WTC11 (cell line): ENCODE measurements at regions not wholly inside any gene's neighbourhood (a gene's known extent, or its start where the extent isn't known, plus 50 kb on each side); places are given as distances from the start of the nearest gene placed in this dataset.

Experiments
- ATAC-seq: fragments of 200-7000 bp; cut with Tn5 transposase; 2 replicates; pipeline ENCODE4 v1.10.0; 2021; ENCODE audit warnings: mild to moderate bottlenecking, moderate library complexity
- CTCF ChIA-PET: fragments of 300-600 bp; sonication (Branson Sonifier 250); formaldehyde crosslinking; loops from one replicate; lab custom pipeline; 2021; ENCODE audit warnings: antibody characterized with exemption; lab: Charles Lee
- POLR2A ChIA-PET: fragments of 350-600 bp; sonication (Branson Sonifier 250); formaldehyde crosslinking; loops from one replicate; lab custom pipeline; 2021; ENCODE audit warnings: antibody characterized with exemption; lab: Charles Lee
- DNase-seq: peaks from one replicate; pipeline ENCODE4 v3.0.0; 2021; ENCODE audit warnings: low spot score
- H3K27ac Mint-ChIP-seq: 2 replicates; pipeline ENCODE4 v1.8.0; 2021; ENCODE audit warnings: mixed read lengths
- H3K27me3 Mint-ChIP-seq: 2 replicates; pipeline ENCODE4 v1.8.0; 2021; ENCODE audit warnings: low read depth, mild to moderate bottlenecking, moderate library complexity, mixed read lengths
- H3K36me3 Mint-ChIP-seq: 2 replicates; pipeline ENCODE4 v1.8.0; 2021; ENCODE audit warnings: mixed read lengths
- H3K4me1 Mint-ChIP-seq: 2 replicates; pipeline ENCODE4 v1.8.0; 2022; ENCODE audit warnings: mixed read lengths
- H3K4me3 Mint-ChIP-seq: 2 replicates; pipeline ENCODE4 v1.8.0; 2021; ENCODE audit warnings: mild to moderate bottlenecking, moderate library complexity, mixed read lengths
- H3K9me3 Mint-ChIP-seq: 2 replicates; pipeline ENCODE4 v1.8.0; 2021; ENCODE audit warnings: mixed read lengths
- ATF1 ChIP-seq: sonication (generic); formaldehyde crosslinking; IDR thresholded peaks from 2 replicates; pipeline ENCODE4 v1.8.1; 2023; ENCODE audit warnings: mild to moderate bottlenecking, moderate library complexity, missing genetic modification reagents
- CBFB ChIP-seq: sonication (generic); formaldehyde crosslinking; IDR thresholded peaks from 2 replicates; pipeline ENCODE4 v1.8.1; 2022; ENCODE audit warnings: mild to moderate bottlenecking, low read depth, missing genetic modification reagents
- ESRRA ChIP-seq: sonication (generic); formaldehyde crosslinking; IDR thresholded peaks from 2 replicates; pipeline ENCODE4 v1.8.1; 2022; ENCODE audit warnings: mild to moderate bottlenecking, missing genetic modification reagents, borderline replicate concordance
- GRHL2 ChIP-seq: fragments of 250-450 bp; sonication (Bioruptor Pico); IDR thresholded peaks from 2 replicates; pipeline ENCODE4 v1.8.0; 2022; ENCODE audit warnings: mild to moderate bottlenecking, moderate library complexity; ENCODE audit not compliant: insufficient replicate concordance, severe bottlenecking
- IRF1 ChIP-seq: sonication (generic); formaldehyde crosslinking; IDR thresholded peaks from 2 replicates; pipeline ENCODE4 v1.8.0; 2023; ENCODE audit warnings: missing genetic modification reagents
- OVOL2 ChIP-seq: fragments of 250-450 bp; sonication (Bioruptor Pico); IDR thresholded peaks from 2 replicates; pipeline ENCODE4 v1.9.0; 2021; ENCODE audit warnings: mild to moderate bottlenecking, borderline replicate concordance
- RELA ChIP-seq: sonication (generic); formaldehyde crosslinking; IDR thresholded peaks from 2 replicates; pipeline ENCODE4 v1.8.1; 2022; ENCODE audit warnings: missing genetic modification reagents, mild to moderate bottlenecking, borderline replicate concordance
- SMAD3 ChIP-seq: sonication (generic); formaldehyde crosslinking; IDR thresholded peaks from 2 replicates; pipeline ENCODE4 v1.8.0; 2022; ENCODE audit warnings: missing genetic modification reagents, mild to moderate bottlenecking, borderline replicate concordance
- SMAD4 ChIP-seq: sonication (generic); formaldehyde crosslinking; IDR thresholded peaks from 2 replicates; pipeline ENCODE4 v1.8.0; 2022; ENCODE audit warnings: mild to moderate bottlenecking, missing genetic modification reagents
- SP1 ChIP-seq: sonication (generic); formaldehyde crosslinking; conservative IDR thresholded peaks from 2 replicates; pipeline ENCODE4 v1.8.1; 2022; ENCODE audit warnings: missing genetic modification reagents
- TCF7 ChIP-seq: sonication (generic); formaldehyde crosslinking; IDR thresholded peaks from 2 replicates; pipeline ENCODE4 v1.8.0; 2022; ENCODE audit warnings: mild to moderate bottlenecking, low read depth, missing genetic modification reagents, moderate library complexity
- TEAD4 ChIP-seq: sonication (generic); formaldehyde crosslinking; IDR thresholded peaks from 2 replicates; pipeline ENCODE4 v1.8.0; 2022; ENCODE audit warnings: mild to moderate bottlenecking, missing genetic modification reagents
- ZNF281 ChIP-seq: sonication (generic); formaldehyde crosslinking; IDR thresholded peaks from 2 replicates; pipeline ENCODE4 v1.8.0; 2023; ENCODE audit warnings: mild to moderate bottlenecking, missing genetic modification reagents
- ZNF532 ChIP-seq: fragments of 250-450 bp; sonication (Bioruptor Pico); IDR thresholded peaks from 2 replicates; pipeline ENCODE4 v1.9.0; 2021; ENCODE audit warnings: mild to moderate bottlenecking, borderline replicate concordance
- TF ChIP-seq, protein P1 (sequence below): sonication (generic); formaldehyde crosslinking; IDR thresholded peaks from 2 replicates; pipeline ENCODE4 v1.8.1; 2023; ENCODE audit warnings: mild to moderate bottlenecking, missing genetic modification reagents, moderate library complexity
- TF ChIP-seq, protein P2 (sequence below): fragments of 200-600 bp; IDR thresholded peaks from 2 replicates; pipeline ENCODE4 v1.8.0; 2022; ENCODE audit warnings: antibody characterized with exemption
- TF ChIP-seq, protein P3 (sequence below): sonication (generic); formaldehyde crosslinking; conservative IDR thresholded peaks from 2 replicates; pipeline ENCODE4 v1.8.1; 2023; ENCODE audit warnings: mild to moderate bottlenecking, low read depth, missing genetic modification reagents, moderate library complexity
- TF ChIP-seq, protein P4 (sequence below): sonication (generic); formaldehyde crosslinking; IDR thresholded peaks from 2 replicates; pipeline ENCODE4 v1.8.1; 2023; ENCODE audit warnings: mild to moderate bottlenecking, missing genetic modification reagents

GRCh38 chr3:76442374-76442915, 597.5 kb upstream of the ROBO2 start:
- TF ChIP-seq, protein P1, sequence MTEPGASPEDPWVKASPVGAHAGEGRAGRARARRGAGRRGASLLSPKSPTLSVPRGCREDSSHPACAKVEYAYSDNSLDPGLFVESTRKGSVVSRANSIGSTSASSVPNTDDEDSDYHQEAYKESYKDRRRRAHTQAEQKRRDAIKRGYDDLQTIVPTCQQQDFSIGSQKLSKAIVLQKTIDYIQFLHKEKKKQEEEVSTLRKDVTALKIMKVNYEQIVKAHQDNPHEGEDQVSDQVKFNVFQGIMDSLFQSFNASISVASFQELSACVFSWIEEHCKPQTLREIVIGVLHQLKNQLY (CRISPR knock-in tag) = no peak
- TF ChIP-seq ATF1 (CRISPR knock-in tag) = no peak
- TF ChIP-seq, protein P2, sequence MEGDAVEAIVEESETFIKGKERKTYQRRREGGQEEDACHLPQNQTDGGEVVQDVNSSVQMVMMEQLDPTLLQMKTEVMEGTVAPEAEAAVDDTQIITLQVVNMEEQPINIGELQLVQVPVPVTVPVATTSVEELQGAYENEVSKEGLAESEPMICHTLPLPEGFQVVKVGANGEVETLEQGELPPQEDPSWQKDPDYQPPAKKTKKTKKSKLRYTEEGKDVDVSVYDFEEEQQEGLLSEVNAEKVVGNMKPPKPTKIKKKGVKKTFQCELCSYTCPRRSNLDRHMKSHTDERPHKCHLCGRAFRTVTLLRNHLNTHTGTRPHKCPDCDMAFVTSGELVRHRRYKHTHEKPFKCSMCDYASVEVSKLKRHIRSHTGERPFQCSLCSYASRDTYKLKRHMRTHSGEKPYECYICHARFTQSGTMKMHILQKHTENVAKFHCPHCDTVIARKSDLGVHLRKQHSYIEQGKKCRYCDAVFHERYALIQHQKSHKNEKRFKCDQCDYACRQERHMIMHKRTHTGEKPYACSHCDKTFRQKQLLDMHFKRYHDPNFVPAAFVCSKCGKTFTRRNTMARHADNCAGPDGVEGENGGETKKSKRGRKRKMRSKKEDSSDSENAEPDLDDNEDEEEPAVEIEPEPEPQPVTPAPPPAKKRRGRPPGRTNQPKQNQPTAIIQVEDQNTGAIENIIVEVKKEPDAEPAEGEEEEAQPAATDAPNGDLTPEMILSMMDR = no peak
- no peak for TF ChIP-seq ZNF532
- TF ChIP-seq ZNF281 = no peak
- no peak for TF ChIP-seq IRF1 (CRISPR knock-in tag)
- TF ChIP-seq CBFB (CRISPR knock-in tag) = no peak
- no peak for TF ChIP-seq SMAD3 (CRISPR knock-in tag)
- TF ChIP-seq ESRRA (CRISPR knock-in tag) = no peak
- no peak for TF ChIP-seq TEAD4
- no peak for TF ChIP-seq OVOL2 (CRISPR knock-in tag)
- TF ChIP-seq SP1 (CRISPR knock-in tag) = no peak
- no peak for TF ChIP-seq TCF7 (CRISPR knock-in tag)
- TF ChIP-seq, protein P3, sequence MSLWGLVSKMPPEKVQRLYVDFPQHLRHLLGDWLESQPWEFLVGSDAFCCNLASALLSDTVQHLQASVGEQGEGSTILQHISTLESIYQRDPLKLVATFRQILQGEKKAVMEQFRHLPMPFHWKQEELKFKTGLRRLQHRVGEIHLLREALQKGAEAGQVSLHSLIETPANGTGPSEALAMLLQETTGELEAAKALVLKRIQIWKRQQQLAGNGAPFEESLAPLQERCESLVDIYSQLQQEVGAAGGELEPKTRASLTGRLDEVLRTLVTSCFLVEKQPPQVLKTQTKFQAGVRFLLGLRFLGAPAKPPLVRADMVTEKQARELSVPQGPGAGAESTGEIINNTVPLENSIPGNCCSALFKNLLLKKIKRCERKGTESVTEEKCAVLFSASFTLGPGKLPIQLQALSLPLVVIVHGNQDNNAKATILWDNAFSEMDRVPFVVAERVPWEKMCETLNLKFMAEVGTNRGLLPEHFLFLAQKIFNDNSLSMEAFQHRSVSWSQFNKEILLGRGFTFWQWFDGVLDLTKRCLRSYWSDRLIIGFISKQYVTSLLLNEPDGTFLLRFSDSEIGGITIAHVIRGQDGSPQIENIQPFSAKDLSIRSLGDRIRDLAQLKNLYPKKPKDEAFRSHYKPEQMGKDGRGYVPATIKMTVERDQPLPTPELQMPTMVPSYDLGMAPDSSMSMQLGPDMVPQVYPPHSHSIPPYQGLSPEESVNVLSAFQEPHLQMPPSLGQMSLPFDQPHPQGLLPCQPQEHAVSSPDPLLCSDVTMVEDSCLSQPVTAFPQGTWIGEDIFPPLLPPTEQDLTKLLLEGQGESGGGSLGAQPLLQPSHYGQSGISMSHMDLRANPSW (CRISPR knock-in tag) = no peak
- TF ChIP-seq SMAD4 (CRISPR knock-in tag) = no peak
- TF ChIP-seq GRHL2 (CRISPR knock-in tag) = no peak
- TF ChIP-seq, protein P4, sequence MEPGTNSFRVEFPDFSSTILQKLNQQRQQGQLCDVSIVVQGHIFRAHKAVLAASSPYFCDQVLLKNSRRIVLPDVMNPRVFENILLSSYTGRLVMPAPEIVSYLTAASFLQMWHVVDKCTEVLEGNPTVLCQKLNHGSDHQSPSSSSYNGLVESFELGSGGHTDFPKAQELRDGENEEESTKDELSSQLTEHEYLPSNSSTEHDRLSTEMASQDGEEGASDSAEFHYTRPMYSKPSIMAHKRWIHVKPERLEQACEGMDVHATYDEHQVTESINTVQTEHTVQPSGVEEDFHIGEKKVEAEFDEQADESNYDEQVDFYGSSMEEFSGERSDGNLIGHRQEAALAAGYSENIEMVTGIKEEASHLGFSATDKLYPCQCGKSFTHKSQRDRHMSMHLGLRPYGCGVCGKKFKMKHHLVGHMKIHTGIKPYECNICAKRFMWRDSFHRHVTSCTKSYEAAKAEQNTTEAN (CRISPR knock-in tag) = no peak
- no peak for TF ChIP-seq RELA (CRISPR knock-in tag)
- ChIA-PET CTCF (no interaction called here), POLR2A (no interaction called here)
- Mint-ChIP-seq H3K36me3 (no peaks in the 10 kb centered on the region), H3K27me3 (no peaks in the 10 kb centered on the region), H3K27ac (no peak overlapping the region), H3K9me3 (peaks cover 9% of the 10 kb centered on the region; the same call in 1 of the 2 replicates), H3K4me1 (peaks cover 17% of the 10 kb centered on the region), H3K4me3 (no peak overlapping the region)
- no peak for DNase-seq
- ATAC-seq = no peak
